ENCODE measurements at regions not wholly inside any gene's neighbourhood (a gene's known extent, or its start where the extent isn't known, plus 50 kb on each side); places are given as distances from the start of the nearest gene placed in this dataset.
A peak's percentile ranks its signal among the peaks of the same experiment; 100 is the strongest.

DNA sequence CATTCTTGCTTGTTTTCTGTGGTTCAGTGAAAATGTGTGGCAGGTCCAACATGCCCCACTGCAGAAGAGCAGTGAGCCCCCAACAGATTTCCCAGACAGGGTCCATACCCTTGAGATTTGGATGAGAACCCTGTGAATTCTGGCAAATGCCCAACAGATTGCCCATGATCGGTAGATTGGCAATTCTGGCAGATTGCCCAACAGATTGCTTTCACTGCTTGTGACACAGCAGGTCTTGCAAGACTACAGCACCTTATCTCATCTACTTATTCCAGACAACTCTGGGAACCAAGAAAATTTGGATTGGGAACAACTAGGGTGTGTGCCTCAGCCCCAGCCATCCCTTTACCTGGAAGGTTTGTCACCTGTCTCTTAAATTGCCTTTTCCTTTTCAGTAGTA lies 143.7 kb upstream of the COL1A2 start:
- intact Hi-C loops (cut with DNase I) = no loop called here
- no peak for DNase-seq

DNA sequence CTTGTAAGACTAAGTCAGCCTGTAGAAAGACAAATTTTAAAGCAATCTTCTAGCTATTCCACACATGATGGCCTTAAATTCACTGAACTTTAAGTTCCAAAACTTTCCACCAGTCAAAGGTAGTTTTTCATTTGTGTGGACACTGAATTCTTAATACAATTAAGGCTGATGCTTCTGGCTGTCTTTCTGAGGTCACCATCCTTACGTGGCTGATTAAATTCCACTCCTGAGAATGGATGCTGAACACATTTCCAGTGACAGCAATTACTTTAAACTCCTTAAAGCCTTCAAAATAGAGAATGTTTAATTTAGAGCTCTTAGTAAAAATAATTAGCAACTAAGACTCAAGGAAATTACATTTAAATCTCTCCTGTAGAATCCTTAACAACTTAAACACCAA lies 142.6 kb upstream of the COL1A2 start:
- intact Hi-C loops (cut with DNase I) = no loop called here
- no peak for DNase-seq

DNA sequence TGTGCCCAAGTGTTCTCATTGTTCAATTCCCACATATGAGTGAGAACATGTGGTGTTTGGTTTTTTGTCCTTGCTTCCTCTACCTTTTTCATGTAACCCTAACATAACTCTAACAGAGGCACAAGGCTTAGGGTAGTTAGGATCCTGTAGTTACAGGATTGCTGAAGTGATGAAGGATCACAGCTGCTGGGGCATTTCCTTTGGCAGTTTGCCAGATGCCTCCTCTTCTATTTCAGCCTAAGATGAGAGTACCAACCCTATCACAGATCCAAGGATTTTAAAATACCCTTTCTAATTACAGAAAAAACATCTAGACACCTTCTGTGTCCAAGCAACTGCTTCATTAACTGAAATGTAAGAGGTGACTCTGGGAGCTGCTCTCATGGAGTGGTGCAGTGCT lies 141.7 kb upstream of the COL1A2 start:
- DNase-seq = no peak
- intact Hi-C loops (cut with DNase I) = no loop called here

DNA sequence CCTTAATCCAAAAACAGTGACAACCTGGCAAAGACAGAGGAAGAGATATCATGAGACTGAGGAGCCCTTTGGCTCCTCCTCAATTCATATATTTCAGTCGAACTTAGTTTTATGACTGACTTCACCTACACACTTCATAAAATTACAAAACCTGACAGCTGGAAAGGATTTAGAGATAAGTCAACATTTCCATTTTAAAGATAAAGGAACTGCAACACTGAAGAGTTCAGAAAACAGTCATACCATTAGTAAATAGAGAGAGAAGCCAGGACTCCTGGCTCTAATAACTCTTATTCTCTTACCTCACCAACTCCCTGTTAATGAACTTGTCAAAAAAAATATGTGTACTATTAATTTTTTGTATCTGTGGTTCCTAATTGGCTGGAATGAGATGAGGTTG lies 141.0 kb upstream of the COL1A2 start:
- intact Hi-C loops (cut with DNase I) = no loop called here
- no peak for DNase-seq

DNA sequence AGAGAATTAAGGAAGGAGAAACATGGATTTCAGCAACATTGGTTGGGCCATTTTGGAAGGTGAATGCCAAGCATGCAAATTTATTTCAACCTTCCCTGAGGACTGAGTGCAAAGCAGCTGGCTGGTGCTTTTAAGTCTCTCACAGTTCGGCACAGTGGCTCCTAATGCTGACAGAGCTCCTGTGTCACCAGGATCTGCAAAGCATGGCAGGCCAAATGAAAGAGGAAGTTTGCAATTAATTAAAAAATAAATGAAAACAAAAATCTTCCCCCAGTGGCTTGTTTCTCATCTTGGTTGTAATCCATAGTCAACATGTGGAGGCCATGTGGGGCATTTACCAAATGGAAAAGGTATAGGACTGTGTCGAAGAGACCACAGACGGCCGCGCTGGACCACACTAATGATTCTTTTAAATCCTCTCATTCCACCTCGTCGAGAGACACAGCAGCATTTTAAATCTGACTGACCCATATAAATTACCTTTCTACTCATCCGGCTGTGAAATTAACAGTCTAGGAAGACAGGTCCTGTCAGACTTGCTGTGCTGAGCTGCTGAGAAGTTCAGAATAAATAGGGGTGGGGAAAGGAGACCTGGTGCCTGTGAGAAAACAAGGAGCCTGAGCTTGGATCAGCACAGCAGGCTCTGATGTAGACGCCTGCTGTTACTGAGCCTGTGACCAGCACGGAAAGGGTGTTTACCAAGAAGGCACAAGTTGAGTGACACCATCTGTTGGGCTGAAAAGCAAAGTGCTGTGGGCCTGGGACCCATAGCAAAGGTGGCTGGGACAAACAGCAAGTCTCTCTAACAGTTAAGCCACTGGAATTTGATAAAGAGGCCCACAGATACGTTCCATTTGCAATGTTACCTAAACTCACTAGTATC lies 136.0 kb upstream of the COL1A2 start:
- intact Hi-C loops (cut with DNase I) = no loop called here
- DNase-seq = no peak

DNA sequence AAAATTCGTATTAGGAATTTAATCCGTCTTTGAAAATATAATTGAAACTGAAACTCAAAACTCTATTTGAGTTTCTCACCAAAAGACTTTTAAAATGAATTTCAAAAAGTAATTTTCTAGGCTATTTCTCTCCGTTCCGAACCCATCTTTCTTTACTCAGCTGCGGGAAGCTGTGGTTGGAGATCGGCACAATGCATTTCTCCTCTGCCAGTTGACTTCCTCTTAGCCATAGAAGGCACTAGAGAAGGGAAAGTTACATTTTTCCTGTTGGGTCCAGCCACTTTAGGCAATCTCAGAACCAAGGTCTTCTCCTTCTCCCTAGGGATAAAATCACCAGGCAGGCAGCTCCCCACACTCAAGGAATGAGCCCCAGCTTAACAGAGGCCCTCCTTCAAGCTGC lies 133.6 kb upstream of the COL1A2 start:
- intact Hi-C loops (cut with DNase I) = no loop called here
- no peak for DNase-seq

DNA sequence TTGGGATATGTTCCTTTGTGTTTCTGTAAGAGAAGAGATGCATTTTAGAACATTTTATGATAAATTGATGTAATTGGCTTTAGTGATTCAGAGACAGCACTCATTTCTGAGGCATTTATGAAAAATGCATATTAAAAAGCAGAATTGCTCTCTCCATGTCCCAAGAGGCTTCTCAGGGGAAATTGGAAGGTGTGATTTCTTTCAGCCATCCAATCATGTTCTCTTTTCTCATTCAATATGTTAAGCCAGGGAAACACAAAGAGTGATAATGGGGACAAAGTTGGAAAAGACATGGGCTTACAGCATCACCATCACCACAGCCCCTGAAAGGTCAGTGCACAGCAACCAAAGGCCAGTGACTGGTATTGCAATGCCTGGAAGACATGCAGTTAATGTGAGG lies 129.9 kb upstream of the COL1A2 start:
- DNase-seq = no peak
- intact Hi-C loops (cut with DNase I) = no loop called here

DNA sequence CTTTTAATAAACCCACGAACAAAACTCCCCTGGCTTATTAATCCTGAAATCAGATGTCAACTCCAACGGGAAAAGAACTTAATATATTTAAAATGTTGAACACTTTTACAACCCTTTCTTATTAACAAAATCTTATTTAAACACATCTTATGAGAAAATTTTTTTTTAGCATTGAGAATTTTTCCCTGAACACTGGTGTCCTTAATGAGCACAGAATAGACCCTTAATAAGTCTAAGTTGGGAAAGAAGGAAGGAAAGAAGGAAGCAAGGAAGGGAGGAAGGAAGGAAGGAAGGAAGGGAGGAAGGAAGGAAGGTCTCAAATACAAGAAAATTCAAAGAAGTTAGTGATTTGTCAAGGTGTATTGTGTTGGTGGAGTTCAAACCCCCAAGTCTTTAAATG lies 129.2 kb upstream of the COL1A2 start:
- DNase-seq = no peak
- intact Hi-C loops (cut with DNase I) = no loop called here

DNA sequence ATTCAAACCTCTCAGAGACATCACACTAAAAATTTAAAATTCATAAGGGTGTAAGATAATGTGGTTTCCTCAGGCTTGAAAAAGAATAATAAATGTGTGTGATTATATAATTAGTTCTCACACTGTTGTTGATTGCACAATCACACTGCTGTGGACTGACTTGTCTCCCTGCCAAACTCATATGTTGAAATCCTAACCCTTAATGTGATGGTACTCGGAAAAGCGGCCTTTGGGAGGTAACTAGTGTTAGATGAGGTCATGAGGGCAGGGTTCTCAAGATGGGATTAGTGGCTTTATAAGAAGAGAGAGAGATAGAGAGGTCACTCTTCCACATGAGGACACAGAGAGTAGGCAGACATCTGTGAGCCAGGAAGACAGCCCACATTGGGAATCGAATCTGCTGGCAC lies 128.5 kb upstream of the COL1A2 start:
- intact Hi-C loops (cut with DNase I) = no loop called here
- DNase-seq = no peak

DNA sequence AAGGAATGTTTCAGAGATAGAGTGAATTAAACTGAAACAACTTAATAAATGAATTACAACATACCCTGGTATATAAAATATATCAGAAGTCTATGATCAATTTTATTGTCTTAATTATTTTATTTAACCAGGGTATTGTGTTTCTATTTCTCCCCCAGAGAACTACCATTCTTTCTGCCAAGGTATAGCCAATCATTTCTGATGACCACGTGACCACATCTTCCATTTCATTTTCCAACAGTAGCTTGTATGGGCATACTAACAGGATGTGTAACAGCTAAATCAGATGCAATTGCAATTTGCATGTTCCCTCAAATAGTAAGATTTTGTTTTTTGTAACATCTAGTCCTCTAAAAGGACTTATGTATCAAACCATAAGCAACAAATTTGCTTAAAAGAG lies 123.9 kb upstream of the COL1A2 start:
- intact Hi-C loops (cut with DNase I) = no loop called here
- DNase-seq = no peak

DNA sequence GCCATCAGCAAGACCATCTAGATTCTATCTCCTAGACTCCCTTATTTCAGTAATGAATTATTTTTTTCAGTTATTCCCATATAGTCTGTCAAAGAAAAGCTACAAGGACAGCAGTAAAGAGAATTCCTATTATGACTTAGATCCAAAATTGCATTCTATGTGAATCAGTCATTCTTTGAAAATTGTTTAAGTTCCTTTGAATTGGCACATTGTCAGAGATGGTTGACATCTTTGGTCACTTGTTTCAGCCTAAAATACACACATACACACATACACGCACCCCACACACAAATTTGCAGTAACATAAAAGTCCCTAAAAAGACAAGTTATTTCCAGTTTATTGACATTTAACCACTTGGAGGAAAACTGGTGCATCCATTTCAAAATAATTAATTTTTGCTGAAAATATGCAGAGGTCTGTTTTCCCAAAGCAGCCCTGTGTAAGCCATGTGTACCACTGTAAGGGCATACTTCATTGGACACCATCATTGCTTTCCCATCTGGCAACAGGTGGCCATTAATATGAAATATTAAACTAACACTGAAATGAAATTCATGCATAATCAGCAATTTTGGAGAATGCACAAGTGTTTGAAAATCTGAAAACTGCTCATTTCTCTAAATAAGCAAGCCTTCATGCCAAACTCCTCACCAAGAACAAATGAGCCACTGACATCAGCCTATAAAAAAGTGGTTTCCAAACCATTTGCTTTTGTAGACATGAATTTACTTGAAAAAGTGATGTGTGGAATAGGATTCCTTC lies 121.7 kb upstream of the COL1A2 start:
- DNase-seq = no peak
- intact Hi-C loops (cut with DNase I) = no loop called here

DNA sequence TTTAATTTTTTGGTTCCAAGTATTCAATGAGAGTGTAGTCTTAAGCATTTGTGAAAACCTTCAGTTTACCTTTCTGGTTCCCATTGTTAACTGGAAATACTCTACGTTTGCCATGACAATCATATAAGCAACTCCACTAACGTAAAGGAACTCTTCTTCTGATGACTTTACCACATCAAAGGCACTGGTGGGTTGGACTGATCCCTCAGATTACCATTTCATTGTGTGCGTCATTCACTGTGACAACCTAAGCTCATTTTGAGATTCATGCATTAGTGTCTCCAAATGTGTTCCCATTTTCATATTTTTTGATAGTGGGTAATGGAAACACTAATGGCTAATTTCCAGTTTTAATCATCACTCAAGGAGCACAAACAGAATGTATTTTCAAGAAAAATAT lies 119.9 kb upstream of the COL1A2 start:
- intact Hi-C loops (cut with DNase I) = no loop called here
- no peak for DNase-seq

DNA sequence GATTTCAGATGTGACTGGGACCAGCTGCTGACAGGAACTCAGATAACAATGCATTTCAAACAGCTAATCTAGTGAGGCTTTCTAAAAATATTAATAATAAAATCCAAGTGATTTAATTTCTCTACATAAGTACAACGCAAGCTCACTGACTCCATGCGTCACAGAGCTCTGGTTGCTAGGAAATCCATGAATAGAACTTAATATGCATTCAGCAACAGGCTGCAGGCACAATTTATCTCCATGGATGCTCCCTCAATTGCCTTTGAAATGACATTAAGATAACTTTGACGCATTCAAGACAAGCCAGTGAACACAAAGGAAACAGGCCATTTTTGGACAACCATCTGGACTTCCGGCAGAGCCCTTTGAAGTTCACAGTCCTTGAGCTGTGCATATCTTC lies 118.7 kb upstream of the COL1A2 start:
- DNase-seq = peak in 17 of 42 donors; percentile 2 to 60 (median 20)
- intact Hi-C loops (cut with DNase I) = no loop called here

DNA sequence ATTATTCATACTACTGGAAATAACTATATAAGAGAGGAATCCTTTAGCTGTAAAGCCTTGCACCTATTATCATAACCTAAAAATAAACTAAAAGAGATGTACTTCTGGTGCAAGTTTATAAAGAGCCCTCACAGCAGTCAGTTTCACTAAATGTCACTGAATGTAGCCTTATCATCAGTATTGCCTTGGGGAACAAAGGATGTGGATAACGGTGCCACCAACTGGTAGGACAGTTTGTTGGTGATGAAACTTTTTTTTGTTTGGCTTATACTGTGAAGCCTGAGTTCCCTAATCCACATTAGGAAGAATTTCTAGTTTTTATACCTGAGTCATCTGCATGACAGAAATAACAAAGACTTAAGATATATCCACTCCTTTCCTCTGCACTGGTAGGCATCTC lies 117.9 kb upstream of the COL1A2 start:
- intact Hi-C loops (cut with DNase I) = no loop called here
- DNase-seq = peak in 1 of 42 donors; percentile 20

DNA sequence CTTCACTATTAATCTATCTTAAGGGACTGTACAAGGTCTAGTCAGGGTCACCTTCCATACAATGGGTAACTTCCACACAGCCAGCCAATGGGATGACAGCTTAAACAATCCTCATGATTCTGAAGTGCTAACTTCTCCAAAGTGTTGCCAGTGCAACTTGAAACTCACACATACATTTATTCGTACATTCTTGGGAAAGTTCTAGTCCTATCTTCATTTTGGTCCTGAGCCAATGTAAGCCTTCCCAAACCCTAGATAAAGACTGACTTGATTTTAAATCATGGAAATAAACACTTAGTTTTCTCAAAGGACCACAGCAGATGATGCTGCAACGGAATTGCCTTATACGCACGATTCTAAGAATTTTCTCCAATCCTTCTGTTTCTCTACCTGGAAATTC lies 117.5 kb upstream of the COL1A2 start:
- DNase-seq = no peak
- intact Hi-C loops (cut with DNase I) = no loop called here

DNA sequence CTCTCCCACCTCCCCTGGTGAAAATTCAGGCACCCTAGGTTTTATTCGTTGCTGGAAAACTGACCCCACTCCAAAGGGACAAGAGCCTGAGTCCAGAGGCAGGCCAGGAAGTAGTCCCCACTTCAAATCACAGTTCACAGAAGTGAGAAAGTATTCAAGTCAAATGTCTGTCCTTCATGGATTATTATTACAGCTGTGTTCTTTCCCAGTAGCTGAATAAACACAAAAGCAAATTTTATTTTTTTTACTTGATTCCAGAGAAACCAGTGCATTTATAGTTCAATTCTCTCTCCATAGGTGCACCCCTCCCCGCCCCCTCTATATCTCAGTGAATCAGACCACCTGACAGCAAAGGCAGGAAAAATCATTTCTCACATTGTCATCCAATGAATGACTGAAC lies 113.8 kb upstream of the COL1A2 start:
- intact Hi-C loops (cut with DNase I) = loop anchor here (10.0 kb wide), 1 partner anchor 114 kb away; the partner anchor contains the start of gene COL1A2
- no peak for DNase-seq

DNA sequence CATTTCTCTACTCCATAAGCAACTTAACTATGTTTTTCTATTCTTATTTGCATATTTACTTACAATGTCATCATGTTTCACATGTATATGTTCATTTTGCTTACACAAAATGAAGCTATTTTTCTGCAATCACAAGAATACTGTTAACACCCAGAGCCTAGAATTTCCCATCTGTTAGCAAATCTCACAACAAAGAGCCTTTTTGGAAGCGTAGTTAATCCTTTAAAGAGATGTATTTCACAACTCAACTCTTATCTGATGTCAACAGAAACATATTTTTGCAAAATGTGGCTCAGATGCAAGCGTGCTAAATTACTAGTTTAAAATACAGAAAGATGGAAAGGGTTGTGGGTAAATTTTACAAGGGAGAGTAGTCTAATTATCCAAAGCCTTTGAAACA lies 110.6 kb upstream of the COL1A2 start:
- intact Hi-C loops (cut with DNase I) = loop anchor here (10.0 kb wide), 1 partner anchor 111 kb away; the partner anchor contains the start of gene COL1A2
- DNase-seq = no peak

DNA sequence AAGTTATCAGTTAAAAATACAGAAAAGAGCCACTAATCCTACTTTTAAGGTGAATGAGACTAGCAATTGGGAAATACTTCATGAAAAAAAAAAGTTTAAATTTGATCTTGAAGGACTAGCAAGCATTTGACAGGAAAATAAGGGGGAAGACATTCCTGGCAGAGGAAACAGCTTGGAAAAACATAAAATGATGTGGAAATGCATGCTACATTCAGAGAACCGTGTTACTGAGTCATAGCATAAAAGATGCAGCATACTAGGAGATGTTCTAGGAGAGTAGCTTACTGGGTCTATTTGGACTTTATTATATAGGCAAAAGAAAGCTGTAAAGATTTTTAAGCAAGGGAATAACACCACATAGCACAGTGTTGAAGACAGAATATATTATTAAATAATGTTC lies 108.6 kb upstream of the COL1A2 start:
- no peak for DNase-seq
- intact Hi-C loops (cut with DNase I) = loop anchor here (10.0 kb wide), 1 partner anchor 109 kb away; the partner anchor contains the start of gene COL1A2

DNA sequence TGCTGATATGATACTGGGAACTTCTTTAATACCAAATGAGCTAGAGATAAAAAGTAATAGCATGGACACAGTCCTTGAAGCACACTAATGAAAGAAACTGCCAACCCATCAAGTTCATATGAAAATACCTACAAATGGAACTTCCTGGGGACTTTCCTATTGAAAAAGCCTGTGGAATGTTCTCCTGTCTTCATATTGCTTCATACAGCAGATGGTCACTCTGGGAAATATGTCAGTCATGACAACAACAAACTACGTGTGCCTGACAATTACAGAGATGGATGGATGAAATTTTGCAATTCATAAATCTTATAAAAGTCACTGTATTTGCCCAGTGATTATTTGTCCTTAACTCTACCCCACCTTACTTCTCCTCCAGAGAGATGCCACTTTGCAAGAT lies 106.6 kb upstream of the COL1A2 start:
- DNase-seq = no peak
- intact Hi-C loops (cut with DNase I) = loop anchor here (10.0 kb wide), 1 partner anchor 107 kb away; the partner anchor contains the start of gene COL1A2

DNA sequence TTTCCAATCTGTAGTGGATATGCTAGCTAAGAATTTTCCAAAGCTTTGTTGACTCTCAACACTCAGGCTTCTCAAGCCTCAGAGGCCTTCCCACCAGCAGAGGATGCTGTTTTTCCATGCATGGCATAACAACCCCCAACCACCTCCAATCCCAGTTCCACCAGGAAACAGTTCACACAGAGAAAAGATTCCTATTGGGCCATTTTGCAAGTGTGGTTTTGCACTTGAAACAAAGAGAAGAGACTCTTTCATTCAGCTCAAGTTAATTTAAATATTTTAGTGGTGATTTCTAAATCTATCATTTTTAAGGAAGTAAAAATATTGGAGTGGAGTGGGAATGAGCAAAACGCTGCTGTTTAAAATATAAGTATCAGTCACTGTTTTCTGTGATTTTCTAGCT lies 105.6 kb upstream of the COL1A2 start:
- intact Hi-C loops (cut with DNase I) = loop anchor here (10.0 kb wide), 1 partner anchor 106 kb away; the partner anchor contains the start of gene COL1A2
- peak in 40 of 42 donors; percentile 19 to 80 (median 57) for DNase-seq
